Duodenal mucosa (tissue), 2 donors: ENCODE measurements at regions not wholly inside any gene's neighbourhood (a gene's known extent, or its start where the extent isn't known, plus 50 kb on each side); places are given as distances from the start of the nearest gene placed in this dataset.

ENCODE experiments used
- H3K27ac ChIP-seq: one replicate; pipeline ENCODE4 v1.7.0; 2013; ENCODE audit warnings: low read depth, low read length
- H3K27me3 ChIP-seq, 2 donors: one replicate each; pipeline ENCODE4 v1.7.0; 2013; ENCODE audit warnings: low read length in 2 of 2, control low read depth in 1 of 2; ENCODE audit not compliant: insufficient read depth in 2 of 2, control insufficient read depth in 1 of 2
- H3K36me3 ChIP-seq, 2 donors: one replicate each; pipeline ENCODE4 v1.7.0; 2013; ENCODE audit warnings: low read length in 2 of 2, control low read depth in 1 of 2; ENCODE audit not compliant: insufficient read depth in 2 of 2, control insufficient read depth in 1 of 2
- H3K4me1 ChIP-seq, 2 donors: one replicate each; pipeline ENCODE4 v1.7.0; 2013; ENCODE audit warnings: low read length in 2 of 2, control low read depth in 1 of 2; ENCODE audit not compliant: insufficient read depth in 2 of 2, control insufficient read depth in 1 of 2
- H3K4me3 ChIP-seq, 2 donors: one replicate each; pipeline ENCODE4 v1.7.0; 2013; ENCODE audit warnings: low read length in 2 of 2, low read depth in 1 of 2
- H3K9ac ChIP-seq, 2 donors: one replicate each; pipeline ENCODE4 v1.7.0; 2013; ENCODE audit warnings: low read length in 2 of 2, low read depth in 1 of 2
- H3K9me3 ChIP-seq, 2 donors: one replicate each; pipeline ENCODE4 v1.7.0; 2013; ENCODE audit warnings: low read length in 2 of 2, control low read depth in 1 of 2; ENCODE audit not compliant: control insufficient read depth in 1 of 2

GRCh38 chr5:3913279-3913678 is 317.6 kb downstream of the IRX1 start:
- H3K27me3 ChIP-seq: no peaks in the 10 kb centered on the region
- no peaks in the 10 kb centered on the region for H3K4me1 ChIP-seq
- no peak overlapping the region for H3K27ac ChIP-seq
- peaks cover 0 to under 1% of the 10 kb centered on the region in 2 donors for H3K9me3 ChIP-seq
- no peak overlapping the region for H3K4me3 ChIP-seq
- H3K9ac ChIP-seq: no peak overlapping the region
- no peaks in the 10 kb centered on the region for H3K36me3 ChIP-seq

GRCh38 chr5:3925022-3925421 is 329.4 kb downstream of the IRX1 start:
- Histone ChIP-seq H3K27ac (no peak overlapping the region), H3K4me1 (no peaks in the 10 kb centered on the region), H3K9me3 (no peaks in the 10 kb centered on the region), H3K4me3 (no peak overlapping the region), H3K27me3 (no peaks in the 10 kb centered on the region), H3K9ac (no peak overlapping the region), H3K36me3 (no peaks in the 10 kb centered on the region)

- Histone ChIP-seq H3K4me3 (no peak overlapping the region), H3K36me3 (no peaks in the 10 kb centered on the region), H3K9ac (no peak overlapping the region), H3K27ac (no peak overlapping the region), H3K4me1 (no peaks in the 10 kb centered on the region), H3K27me3 (no peaks in the 10 kb centered on the region), H3K9me3 (no peaks in the 10 kb centered on the region)
These were observed 330.3 kb downstream of the IRX1 start for GRCh38 chr5:3925935-3926334.

- no peak overlapping the region for H3K27ac ChIP-seq
- no peak overlapping the region for H3K9ac ChIP-seq
- H3K36me3 ChIP-seq: no peaks in the 10 kb centered on the region
- H3K4me3 ChIP-seq: no peak overlapping the region
- H3K4me1 ChIP-seq: no peaks in the 10 kb centered on the region
- no peaks in the 10 kb centered on the region for H3K9me3 ChIP-seq
- H3K27me3 ChIP-seq: no peaks in the 10 kb centered on the region
These were observed 334.2 kb downstream of the IRX1 start for GRCh38 chr5:3929799-3930198.

GRCh38 chr5:3931976-3932375 is 336.3 kb downstream of the IRX1 start:
- Histone ChIP-seq H3K4me1 (no peaks in the 10 kb centered on the region), H3K9ac (no peak overlapping the region), H3K27ac (no peak overlapping the region), H3K4me3 (no peak overlapping the region), H3K36me3 (no peaks in the 10 kb centered on the region), H3K9me3 (no peaks in the 10 kb centered on the region), H3K27me3 (no peaks in the 10 kb centered on the region)

- no peak overlapping the region for H3K4me3 ChIP-seq
- H3K27ac ChIP-seq: no peak overlapping the region
- H3K27me3 ChIP-seq: no peaks in the 10 kb centered on the region
- H3K9me3 ChIP-seq: no peaks in the 10 kb centered on the region
- no peak overlapping the region for H3K9ac ChIP-seq
- no peaks in the 10 kb centered on the region for H3K4me1 ChIP-seq
- H3K36me3 ChIP-seq: no peaks in the 10 kb centered on the region
These were observed 337.9 kb downstream of the IRX1 start for GRCh38 chr5:3933536-3933935.

- Histone ChIP-seq H3K27ac (no peak overlapping the region), H3K9ac (no peak overlapping the region), H3K4me1 (no peaks in the 10 kb centered on the region)
These were observed 338.3 kb downstream of the IRX1 start for GRCh38 chr5:3933966-3934365.

GRCh38 chr5:3943859-3944258 is 348.2 kb downstream of the IRX1 start:
- Histone ChIP-seq H3K36me3 (no peaks in the 10 kb centered on the region), H3K27me3 (no peaks in the 10 kb centered on the region), H3K9ac (no peak overlapping the region), H3K9me3 (no peaks in the 10 kb centered on the region), H3K4me3 (no peak overlapping the region), H3K4me1 (no peaks in the 10 kb centered on the region), H3K27ac (no peak overlapping the region)

More at GRCh38 chr5:3933966-3934365, 338.3 kb downstream of the IRX1 start:
- no peaks in the 10 kb centered on the region for H3K9me3 ChIP-seq
- H3K4me3 ChIP-seq: no peak overlapping the region
- H3K36me3 ChIP-seq: no peaks in the 10 kb centered on the region
- H3K27me3 ChIP-seq: no peaks in the 10 kb centered on the region

- Histone ChIP-seq H3K9ac (no peak overlapping the region), H3K4me3 (no peak overlapping the region), H3K4me1 (no peaks in the 10 kb centered on the region), H3K9me3 (no peaks in the 10 kb centered on the region), H3K27ac (no peak overlapping the region), H3K27me3 (no peaks in the 10 kb centered on the region), H3K36me3 (no peaks in the 10 kb centered on the region)
These were observed 349.3 kb downstream of the IRX1 start for GRCh38 chr5:3944930-3945329.

GRCh38 chr5:3948838-3949237 is 353.2 kb downstream of the IRX1 start:
- Histone ChIP-seq H3K9ac (no peak overlapping the region), H3K4me3 (no peak overlapping the region), H3K9me3 (no peaks in the 10 kb centered on the region), H3K27ac (no peak overlapping the region), H3K27me3 (no peaks in the 10 kb centered on the region), H3K4me1 (no peaks in the 10 kb centered on the region), H3K36me3 (no peaks in the 10 kb centered on the region)

- H3K9me3 ChIP-seq: peaks cover 0 to 2% of the 10 kb centered on the region in 2 donors
- no peak overlapping the region for H3K4me3 ChIP-seq
- H3K27ac ChIP-seq: no peak overlapping the region
- no peaks in the 10 kb centered on the region for H3K4me1 ChIP-seq
- H3K36me3 ChIP-seq: no peaks in the 10 kb centered on the region
- no peak overlapping the region for H3K9ac ChIP-seq
- H3K27me3 ChIP-seq: no peaks in the 10 kb centered on the region
These were observed 358.6 kb downstream of the IRX1 start for GRCh38 chr5:3954199-3954598.
